ENCODE measurements at regions not wholly inside any gene's neighbourhood (a gene's known extent, or its start where the extent isn't known, plus 50 kb on each side); places are given as distances from the start of the nearest gene placed in this dataset.

- Histone ChIP-seq H3K27me3 (ENCODE audit: low read depth) (no peaks in the 10 kb centered on the region), H3K4me3 (no peak overlapping the region), H3K36me3 (no peaks in the 10 kb centered on the region), H3K9me3 (no peaks in the 10 kb centered on the region), H3K27ac (no peak overlapping the region), H3K4me1 (peaks cover 9% of the 10 kb centered on the region)
- DNase-seq (no peak), ATAC-seq (no peak)
- TF ChIP-seq CTCF (IDR thresholded peaks at IDR 0.05): no peak
- intact Hi-C loops (cut with DNase I): no loop called here
Observed at GRCh38 chr10:31151301-31151700, 119.6 kb upstream of the ZNF438 start.

- Histone ChIP-seq H3K27me3 (ENCODE audit: low read depth) (no peaks in the 10 kb centered on the region), H3K36me3 (no peaks in the 10 kb centered on the region), H3K9me3 (no peaks in the 10 kb centered on the region), H3K4me3 (no peak overlapping the region), H3K27ac (no peak overlapping the region), H3K4me1 (peaks cover 9% of the 10 kb centered on the region)
- ATAC-seq (no peak), DNase-seq (no peak)
- intact Hi-C loops (cut with DNase I): no loop called here
- TF ChIP-seq CTCF (IDR thresholded peaks at IDR 0.05): no peak
Observed at GRCh38 chr10:31152421-31153135, 120.9 kb upstream of the ZNF438 start.

GRCh38 chr10:31153161-31153560 is 121.5 kb upstream of the ZNF438 start:
- ATAC-seq: no peak
- intact Hi-C loops (cut with DNase I): no loop called here

GRCh38 chr10:31153692-31154091 is 122.0 kb upstream of the ZNF438 start:
- Histone ChIP-seq H3K36me3 (no peaks in the 10 kb centered on the region), H3K4me3 (no peak overlapping the region), H3K27ac (no peak overlapping the region), H3K9me3 (no peaks in the 10 kb centered on the region), H3K4me1 (peaks cover 9% of the 10 kb centered on the region), H3K27me3 (ENCODE audit: low read depth) (no peaks in the 10 kb centered on the region)
- ATAC-seq: no peak
- no peak for TF ChIP-seq CTCF (IDR thresholded peaks at IDR 0.05)
- no peak for DNase-seq
- intact Hi-C loops (cut with DNase I): no loop called here

More at GRCh38 chr10:31153161-31153560, 121.5 kb upstream of the ZNF438 start:
- Histone ChIP-seq H3K36me3 (no peaks in the 10 kb centered on the region), H3K27me3 (ENCODE audit: low read depth) (no peaks in the 10 kb centered on the region), H3K27ac (no peak overlapping the region), H3K4me3 (no peak overlapping the region), H3K9me3 (no peaks in the 10 kb centered on the region), H3K4me1 (peaks cover 9% of the 10 kb centered on the region)
- DNase-seq: no peak
- no peak for TF ChIP-seq CTCF (IDR thresholded peaks at IDR 0.05)

GRCh38 chr10:31154996-31155395 is 123.3 kb upstream of the ZNF438 start:
- no peak overlapping the region for H3K4me3 ChIP-seq
- intact Hi-C loops (cut with DNase I): no loop called here
- DNase-seq (no peak), ATAC-seq (no peak)
- no peaks in the 10 kb centered on the region for H3K36me3 ChIP-seq
- H3K4me1 ChIP-seq: peaks cover 9% of the 10 kb centered on the region
- H3K27ac ChIP-seq: no peak overlapping the region
- H3K27me3 ChIP-seq (ENCODE audit: low read depth): no peaks in the 10 kb centered on the region
- H3K9me3 ChIP-seq: no peaks in the 10 kb centered on the region
- no peak for TF ChIP-seq CTCF (IDR thresholded peaks at IDR 0.05)

Data from lower lobe of right lung (tissue), 2 donors.